GM21717 (cell line): ENCODE measurements at regions not wholly inside any gene's neighbourhood (a gene's known extent, or its start where the extent isn't known, plus 50 kb on each side); places are given as distances from the start of the nearest gene placed in this dataset.

Experiments
- ATAC-seq: cut with Tn5 transposase; IDR thresholded peaks from one replicate; pipeline ENCODE4 v1.9.1; 2021; ENCODE audit warnings: mild to moderate bottlenecking, moderate library complexity; ENCODE audit not compliant: unreplicated experiment

DNA sequence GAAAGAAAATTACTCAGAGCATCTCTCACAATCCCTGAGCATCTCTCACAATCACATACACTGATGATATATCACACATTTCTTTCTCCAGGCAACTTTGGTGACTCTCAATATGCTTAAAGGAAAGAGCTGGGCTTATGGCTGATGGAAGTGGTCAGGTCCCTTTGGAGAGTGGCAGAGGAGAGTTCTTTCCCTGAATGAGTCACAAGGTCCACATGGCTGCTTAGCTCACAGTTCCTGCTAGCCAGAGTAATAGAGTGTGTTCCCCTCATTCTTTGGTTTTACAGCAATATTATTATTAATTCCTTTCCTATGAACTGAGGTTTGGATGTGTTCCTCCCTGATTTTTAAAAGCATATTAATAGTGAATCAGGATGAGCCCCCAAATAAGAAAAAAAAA lies 287.4 kb downstream of the C7orf25 start:
- ATAC-seq: no peak

DNA sequence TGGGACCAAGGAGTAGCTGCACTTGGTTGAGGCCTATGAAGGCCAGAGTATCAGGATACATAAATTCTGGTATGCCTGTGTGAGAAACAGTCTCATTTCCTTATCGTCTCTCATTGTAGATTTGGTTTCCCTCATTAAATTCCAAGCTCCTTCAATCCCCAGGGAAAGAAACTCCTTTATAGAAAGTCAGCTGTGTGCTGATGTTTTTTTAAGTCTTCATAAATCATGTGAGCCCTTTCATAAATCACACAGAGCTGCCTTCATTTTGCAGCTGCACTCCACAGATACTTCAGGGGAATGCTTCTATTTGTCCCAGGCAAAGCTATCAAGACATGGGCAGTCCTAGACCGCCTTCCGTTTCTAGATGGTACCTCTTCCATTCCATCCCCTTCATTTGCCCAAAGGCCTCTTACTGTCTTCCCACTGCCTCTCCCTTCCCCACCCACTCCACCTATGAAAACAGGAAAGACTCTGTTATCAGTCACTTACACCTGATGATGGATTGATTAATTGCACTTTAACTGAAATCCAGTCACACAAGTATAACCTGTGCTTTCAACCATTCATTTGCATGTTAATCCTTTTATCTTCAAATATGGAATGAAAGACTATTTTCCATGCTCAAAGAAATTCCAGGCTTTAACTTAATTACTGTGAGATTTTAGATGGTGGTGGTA lies 290.2 kb downstream of the C7orf25 start:
- ATAC-seq: no peak

DNA sequence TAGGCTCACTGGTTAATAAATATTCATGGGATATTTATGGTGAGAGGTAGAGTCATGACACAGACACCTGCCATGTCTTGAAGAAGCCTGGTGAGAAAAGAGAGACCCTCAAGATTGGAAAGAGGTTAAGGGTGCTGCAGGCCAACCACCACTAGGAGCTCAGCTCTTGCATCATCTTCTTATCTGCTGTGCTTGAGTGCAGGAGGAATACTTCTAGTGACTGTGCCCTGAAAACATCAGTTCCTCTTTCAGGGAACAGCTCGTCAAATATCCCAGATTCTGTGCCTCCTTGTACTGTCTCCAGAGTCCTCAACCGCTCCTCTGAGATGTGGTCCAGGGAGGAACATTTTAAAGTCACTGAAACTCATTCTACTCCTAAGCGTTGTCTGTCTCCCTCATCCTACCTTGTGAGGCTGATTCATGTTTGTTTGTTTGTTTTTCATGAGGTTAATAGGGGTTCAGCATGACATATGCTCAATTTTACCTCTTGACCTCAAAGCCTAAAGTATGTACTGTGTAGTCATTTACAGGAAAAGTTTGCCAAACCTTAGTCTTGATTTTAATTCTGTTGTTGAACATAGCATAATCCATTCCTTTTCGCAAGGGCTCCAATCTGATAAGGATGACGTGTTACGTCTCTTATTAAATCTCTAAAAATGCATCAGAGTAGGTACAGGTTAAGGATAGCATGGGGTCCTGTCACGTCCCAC lies 293.1 kb downstream of the C7orf25 start:
- no peak for ATAC-seq

DNA sequence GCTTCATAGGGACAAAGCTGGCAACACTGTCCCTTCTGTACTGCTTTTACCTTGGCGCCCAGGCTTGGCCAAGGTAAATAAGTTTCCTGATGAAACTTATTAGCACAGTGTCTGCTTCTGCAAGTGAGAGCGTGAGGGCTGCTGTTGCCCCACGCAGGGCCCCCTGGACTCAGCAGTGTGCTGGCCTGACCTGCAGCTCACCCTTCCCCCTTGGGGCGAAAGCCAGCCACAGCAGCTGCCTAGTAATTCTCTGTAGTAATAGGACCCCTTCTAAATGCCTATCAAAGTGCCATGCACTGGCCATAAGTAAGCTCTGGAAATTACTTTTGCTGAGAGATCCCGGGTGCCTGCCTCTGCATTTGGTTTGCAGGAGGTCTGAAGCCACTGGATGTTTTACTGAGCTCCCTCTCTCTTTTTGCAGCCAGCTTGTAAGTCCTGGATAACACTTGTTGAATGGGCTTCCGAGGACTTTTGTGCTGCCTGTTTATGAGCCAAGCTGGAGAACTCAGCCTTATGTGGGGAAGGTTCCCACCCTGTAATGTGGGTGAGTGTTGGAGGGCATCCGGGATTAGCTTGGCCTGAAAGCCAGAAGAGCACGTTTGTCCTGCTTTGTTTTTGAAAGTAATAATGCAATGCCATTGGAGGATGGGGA lies 293.9 kb downstream of the C7orf25 start:
- no peak for ATAC-seq

DNA sequence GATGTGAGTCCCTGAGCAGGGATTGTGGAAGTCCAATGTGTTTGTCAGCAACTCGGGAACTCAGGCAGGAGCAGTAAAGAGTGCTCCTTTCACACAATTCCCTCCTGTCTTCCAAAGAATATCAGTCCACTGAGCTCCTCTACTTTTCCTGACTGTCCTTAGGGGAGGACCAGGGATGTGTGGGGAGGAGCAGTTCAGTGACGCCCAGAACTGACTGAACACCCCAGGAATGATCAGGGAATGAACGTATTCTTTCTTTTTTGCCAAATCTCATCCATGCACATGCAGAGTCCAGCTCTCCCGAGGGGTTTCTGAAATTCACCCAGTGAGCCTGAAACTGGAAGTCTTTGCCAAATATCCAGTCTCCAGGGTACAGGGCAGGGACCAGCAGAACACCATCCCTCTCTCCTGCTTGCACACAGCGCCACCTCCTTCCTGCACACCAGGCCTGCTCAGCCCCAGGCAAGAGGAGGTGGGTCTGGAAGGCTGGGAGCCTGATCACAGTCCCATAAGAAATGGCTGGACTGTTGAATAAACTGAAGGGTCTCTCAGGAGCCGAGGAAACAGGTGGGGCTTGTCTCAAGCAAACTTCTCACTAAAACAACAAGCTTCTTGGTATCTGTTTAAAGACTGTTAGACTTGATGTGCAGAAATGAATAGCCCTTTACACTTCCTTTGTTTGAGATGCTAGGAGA lies 294.7 kb downstream of the C7orf25 start:
- ATAC-seq: no peak

DNA sequence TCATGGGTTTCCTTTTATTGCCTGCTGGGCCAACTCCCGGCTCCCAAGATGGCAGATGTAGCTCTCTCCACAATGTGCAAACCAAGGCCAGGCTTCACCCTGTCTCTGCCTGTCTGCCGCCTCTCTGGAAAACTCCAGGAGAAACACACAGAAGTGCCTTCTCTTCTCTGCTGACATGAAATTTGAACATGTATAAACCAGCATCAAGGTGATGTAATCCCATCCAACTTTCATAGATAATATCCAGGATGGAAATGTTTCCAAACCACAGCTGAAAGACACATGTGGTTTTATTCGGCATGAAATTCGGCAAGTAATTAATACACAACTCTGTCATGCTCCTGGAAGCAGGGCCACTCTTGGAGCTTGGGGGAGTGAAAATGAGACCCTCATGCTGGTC lies 297.2 kb downstream of the C7orf25 start:
- ATAC-seq: no peak

DNA sequence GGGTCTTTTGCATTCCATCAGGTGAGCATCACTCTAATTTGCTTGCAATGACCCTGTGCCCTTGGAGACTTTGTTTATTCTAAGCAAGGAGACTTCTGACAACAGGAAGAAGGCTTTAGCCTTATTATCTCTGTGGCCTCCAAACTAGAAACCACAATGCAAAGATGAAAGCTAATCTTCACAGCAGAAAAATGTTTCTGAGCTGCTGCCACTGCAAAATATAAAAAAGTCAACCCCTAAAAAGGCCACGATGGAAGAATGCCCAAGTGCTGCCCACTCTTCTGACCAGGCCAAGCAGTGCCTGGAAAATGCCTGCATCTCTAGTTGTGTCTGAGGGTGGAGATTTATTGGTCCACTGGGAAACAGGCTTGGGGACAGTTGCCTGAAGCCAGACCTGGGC lies 299.9 kb downstream of the C7orf25 start:
- no peak for ATAC-seq

DNA sequence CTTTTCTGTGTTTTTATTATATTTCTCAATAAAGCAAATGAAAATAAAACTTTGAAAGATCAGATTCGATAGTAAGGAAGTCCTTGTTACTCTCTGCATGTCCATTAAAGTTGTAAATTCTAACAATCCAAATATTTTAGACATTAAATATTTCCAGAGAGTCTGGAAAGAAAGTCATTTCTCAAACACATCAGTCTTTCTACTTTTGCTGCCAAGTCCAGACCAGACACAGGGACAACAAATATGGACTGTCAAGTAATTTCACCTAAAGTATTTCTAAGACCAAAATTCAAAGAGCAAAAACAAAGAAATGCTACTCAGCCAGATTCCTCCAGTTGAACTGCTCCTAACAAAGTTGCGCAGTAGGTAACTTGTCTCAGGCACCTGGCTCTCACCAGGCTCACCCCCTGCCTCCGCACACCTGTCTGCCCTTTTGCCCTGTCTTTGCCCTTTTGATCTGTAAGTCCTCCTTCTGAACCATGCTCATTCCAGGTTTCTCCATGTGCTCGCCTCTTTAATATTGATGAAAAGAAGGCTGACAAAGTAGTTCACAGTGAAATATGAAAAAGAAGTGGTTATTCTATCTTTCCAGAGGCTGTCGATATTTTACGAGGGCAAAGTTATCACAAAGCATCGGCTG lies 300.5 kb downstream of the C7orf25 start:
- no peak for ATAC-seq

DNA sequence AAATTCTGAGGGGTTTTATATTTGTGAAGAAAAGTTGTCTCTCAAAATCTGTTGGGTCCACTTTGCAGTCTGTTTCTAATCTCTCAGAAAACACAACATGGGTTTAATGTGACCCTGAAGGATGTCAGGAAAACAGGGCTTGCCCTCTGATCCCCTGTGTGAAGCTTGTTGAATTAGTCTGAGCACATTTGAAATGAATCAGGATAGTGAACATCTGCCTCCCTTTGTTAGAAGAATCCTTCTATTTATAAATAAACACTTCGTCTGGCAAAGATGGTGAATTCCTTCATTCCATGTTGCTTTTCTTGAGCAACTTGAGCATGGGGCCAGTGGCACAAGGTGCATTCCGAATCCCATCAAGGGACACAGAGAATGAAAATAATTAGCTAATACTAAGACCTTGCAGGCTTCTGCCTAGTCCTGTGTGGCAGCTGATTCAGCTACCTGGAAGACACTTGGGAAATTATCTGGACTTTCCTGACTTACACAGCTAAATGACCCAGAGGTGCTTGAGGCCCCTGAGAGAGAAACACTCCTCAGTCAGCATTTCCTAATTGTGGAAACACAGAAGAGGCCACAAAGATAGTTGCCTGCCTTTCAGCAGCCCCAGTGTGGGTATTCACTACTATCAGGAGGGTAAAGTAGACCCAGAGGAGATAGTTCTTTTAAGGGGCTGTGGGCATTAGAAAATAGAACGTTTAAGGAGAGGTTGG lies 305.5 kb downstream of the C7orf25 start:
- no peak for ATAC-seq

DNA sequence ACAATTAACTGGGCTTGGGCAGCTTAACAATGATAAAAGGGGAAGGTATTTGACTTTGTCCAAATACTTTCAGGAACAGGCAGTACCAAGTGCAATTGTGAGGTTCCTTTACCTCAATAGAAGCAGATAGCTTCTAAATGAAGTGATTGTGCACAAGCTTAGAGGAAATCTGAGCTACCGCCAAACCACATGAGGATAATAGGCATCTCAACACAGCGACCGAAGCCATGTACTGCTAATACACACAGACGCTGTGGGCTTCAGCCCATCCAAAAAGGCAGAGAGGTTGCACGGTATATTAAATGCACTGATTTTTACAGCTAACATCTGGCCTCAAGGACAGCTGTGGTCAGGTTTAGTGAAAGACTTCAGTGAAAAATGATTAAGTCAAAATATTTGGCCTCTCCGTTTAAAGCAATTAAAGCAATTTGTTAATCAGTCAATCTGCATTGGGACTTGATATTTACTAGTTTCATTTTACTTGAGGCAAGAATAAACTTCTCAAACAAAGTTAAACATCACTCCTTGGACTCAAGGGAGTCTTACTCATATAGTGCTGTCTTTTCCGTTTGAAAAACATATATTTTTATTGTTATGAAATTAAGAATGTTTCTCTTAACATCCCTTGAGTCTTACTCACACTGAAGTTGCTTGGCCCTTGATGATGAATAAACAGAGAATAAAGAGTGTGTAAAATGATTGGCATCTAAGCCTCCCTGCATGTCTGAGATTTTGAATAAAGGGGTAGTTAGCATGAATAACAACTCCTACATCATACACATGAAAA lies 306.3 kb downstream of the C7orf25 start:
- no peak for ATAC-seq

DNA sequence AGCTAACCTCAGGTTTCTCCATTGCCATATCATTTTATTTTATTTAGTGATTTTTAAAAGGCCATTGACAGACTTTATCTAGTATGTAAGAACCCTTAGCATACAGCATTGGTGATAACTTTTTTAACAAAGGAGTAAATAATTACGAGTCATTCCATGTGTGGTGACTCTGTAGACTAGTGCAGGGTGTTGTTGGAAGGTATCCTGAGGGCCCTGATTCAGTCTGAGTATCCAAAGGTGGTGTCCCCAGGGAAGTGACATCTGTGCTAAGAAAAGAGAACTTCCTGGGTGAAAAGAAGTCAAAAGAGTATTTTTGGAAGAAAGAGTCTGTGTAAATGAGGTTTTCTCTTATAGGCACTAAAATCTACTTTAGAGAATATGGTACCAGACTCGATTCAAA lies 308.4 kb downstream of the C7orf25 start:
- no peak for ATAC-seq

DNA sequence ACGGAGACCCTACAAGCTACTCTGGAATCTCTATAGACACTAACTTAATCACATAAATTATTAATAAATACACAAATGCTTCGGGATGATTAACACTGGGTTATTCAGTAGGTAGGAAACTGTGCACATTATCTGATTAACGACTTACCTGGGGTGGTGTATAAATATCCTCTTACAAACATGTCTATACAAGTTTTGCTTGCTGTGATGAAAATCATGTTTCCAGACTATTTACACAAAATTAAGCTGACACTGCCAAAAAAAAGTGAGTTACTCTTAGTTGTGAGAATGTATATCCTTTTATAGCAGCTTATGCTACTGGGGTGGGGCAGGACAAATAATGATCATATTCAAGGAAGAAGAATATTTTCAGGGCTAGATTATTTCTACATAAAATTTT lies 314.6 kb downstream of the C7orf25 start:
- no peak for ATAC-seq

DNA sequence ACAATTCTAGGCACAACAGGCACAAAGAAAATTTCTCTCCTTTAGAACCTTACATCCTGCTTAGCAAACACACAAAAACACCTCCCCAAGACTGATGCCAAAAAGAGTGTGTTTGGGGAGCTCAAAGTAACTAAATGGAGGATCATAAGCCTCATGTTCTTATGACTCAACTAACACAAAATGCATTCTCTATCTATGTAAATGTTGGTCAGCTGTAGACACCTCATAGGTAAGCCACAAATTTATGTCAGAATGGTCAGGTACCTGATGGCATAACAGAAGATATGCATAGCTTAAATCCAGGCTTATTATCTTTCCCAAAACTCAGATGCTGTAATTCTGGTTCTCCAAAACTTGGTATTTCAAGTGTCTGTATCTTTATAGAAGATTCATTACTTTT lies 315.1 kb downstream of the C7orf25 start:
- no peak for ATAC-seq

DNA sequence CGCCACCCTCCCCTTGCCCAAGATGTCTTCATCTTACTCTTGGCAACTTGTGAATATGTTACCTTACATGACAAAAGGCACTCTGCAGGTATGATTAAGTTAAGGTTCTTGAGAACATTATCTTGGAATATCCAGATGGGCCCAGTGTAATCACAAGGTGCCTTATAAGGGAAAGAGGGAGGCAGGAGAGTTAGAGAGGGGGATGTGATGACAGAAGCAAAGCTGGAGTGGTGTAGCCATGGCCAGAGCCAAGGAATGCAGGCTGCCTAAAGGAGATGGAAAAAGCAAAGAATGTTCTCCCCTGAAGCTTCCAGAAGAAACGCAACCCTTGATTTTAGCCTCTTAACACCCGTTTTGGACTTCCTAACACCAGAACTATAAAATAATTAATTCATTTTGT lies 318.0 kb downstream of the C7orf25 start:
- ATAC-seq: no peak

DNA sequence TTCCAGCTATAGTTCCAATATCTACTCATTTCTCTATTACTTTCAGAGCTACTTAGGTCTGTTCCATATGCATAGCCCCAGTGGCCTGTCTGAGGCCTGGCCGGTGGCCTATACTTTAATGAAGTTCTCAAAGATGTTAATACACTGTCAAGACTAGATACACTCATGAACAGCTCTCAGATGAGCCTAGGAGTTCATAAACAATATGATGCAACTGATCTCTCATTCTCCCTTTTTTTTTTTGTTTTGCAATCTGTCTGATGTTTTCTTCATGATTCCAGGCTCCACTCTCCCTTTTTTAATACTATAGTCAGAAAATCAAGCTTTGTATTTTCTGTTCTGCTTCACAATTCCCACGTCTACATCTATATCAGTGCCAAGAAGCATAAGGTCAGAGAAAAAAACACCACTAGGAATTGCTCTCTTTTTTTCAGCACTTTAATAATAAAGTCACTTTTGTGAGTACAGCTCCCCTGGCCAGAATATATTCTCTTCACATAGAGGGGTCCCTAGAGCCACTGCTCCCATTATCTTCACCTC lies 321.0 kb downstream of the C7orf25 start:
- no peak for ATAC-seq

DNA sequence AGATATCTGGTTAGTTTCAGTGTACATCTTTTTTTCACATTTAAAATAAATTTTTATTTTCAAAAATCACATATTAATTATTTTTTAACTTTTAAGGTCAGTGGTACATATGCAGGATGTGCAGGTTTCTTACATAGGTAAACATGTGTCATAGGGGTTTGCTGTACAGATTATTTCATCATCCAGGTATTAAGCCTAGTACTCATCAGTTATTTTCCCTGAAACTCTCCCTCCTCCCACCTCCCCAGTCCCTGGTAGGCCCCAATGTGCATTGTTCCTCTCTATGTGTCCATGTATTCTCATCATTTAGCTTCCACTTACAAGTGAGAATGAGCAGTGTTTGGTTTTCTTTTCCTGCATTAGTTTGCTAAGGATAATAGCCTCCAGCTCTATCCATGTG lies 323.0 kb downstream of the C7orf25 start:
- no peak for ATAC-seq

DNA sequence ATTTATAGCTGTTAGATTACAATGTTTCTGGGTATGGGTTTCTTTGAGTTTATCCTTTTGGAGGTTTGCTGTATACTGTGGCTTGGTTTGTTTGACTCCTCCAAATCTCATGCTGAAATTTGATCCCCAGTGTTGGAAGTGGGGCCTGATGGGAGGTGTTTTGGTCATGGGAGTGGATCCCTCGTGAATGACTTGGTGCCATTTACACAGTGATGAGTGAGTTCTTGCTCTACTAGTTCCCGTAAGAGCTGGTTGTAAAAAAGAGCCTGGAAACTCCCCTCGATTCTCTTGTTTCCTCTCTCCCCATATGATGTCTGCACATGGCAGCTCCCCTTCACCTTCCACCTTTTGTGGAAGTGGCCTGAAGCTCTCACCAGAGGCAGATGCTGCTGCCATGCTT lies 324.1 kb downstream of the C7orf25 start:
- no peak for ATAC-seq

DNA sequence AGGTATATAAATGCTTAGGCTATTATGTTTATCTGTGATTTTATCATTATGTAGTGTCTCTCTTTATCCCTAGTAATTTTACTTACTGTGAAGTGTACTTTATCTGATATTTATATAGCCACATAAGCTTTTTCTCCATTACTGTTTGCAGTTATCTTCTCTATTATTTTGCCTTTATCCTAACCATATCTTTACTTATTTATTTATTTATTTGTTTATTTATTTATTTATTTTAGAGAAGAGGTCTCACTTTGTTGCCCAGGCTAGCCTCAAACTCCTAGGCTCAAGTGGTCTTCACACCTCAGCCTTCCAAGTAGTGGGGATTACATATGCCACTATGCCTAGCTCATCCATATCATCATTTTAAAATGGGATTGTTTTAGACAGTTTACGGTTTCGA lies 331.8 kb downstream of the C7orf25 start:
- no peak for ATAC-seq

DNA sequence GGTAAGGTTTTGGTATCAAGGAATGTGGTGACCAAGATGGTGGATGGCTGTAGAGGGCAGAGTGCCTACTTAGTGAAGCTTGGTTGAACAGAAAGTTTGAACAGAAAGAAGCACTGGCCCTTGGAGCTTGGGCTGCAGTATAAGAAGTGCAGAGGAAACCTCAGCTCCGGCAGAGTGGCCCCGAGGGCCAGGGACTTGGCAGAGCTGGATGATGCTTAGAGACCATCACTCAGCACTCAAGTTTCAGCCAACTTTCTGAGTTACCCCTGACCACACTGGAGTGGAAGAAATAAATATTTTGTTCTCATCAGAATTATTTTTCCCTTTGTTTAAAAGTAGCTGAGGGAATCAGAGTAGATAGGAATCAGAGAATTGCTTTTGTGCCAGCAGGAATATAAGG lies 336.7 kb downstream of the C7orf25 start:
- ATAC-seq: no peak

DNA sequence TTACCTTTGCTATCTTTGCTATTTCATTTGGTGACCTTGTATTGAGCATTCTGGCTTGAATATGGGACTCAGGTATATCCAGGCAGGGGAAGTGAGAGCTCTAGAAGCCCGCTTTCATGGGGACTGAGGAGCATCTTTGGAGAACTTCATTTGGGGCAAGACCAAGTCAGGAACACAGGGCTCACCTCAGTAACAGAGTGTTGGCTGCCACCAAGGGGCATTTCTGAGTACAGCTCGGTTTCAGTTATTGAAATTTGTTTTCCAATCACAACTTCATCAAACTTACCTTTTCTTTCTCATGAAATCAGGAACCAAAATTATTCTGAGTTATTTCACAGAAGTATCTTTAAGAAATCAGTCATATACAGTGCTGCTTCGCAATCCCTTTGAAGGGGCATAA lies 337.2 kb downstream of the C7orf25 start:
- no peak for ATAC-seq
